GM18861 (cell line): ENCODE measurements at regions not wholly inside any gene's neighbourhood (a gene's known extent, or its start where the extent isn't known, plus 50 kb on each side); places are given as distances from the start of the nearest gene placed in this dataset.
"Not testable (repeated sequence)": the region's sequence is repeated elsewhere in the genome, so short reads cannot be mapped to it uniquely, and the experiment has no call there.

Experiments used
- ATAC-seq: cut with Tn5 transposase; IDR thresholded peaks from one replicate; pipeline ENCODE4 v1.9.1; 2021; ENCODE audit not compliant: unreplicated experiment

GRCh38 chr4:184335520-184335919 is 117.8 kb upstream of the ENPP6 start:
- ATAC-seq = no peak

DNA sequence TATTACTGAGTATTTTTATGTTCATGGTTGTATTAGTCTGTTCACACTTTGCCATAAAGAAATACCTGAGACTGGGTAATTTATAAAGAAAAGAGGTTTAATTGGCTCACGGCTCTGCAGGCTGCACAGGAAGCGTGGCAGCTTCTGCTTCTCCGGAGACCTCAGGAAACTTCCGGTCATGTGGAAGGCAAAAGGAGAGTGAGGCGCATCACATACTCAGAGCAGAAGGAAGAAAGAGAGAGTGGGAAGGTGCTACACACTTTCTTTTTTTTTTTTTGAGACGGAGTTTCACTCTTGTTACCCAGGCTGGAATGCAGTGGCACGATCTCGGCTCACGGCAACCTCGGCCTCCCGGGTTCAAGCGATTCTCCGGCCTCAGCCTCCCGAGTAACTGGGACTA is 115.8 kb upstream of the ENPP6 start:
- not testable (repeated sequence) for ATAC-seq

DNA sequence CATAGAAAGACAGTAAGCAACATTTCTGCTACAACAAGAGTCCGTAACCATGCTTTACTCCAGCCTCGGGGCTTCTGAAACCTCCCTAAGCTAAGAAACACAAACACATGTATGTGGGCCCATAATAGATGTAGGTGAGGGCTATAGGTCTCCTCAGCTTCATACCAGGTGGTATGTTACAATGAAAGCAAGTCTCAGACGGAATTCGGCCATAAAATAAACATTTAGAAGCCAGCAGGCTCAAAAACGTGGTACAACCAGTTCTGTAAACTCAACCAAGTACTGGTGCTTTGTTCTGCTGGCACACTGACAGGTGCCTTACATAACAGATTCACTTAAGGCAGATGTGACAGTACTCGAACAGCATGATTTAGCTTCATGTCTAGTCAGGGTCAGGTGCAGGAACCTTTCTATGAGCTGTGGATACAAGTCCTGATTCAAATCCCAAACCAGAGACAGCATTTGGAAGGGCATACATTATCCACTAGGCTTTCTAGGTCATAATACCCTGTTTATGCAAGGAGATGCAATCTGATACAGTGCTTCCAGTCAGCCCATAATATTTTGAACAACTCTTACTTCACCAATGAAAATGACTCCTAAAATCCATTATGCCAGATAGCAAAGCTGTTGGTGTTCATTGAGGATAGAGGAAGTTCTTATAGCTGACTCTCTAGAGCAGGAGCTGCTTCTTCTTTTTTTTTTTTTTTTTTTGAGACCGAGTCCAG is 113.8 kb upstream of the ENPP6 start:
- no peak for ATAC-seq

DNA sequence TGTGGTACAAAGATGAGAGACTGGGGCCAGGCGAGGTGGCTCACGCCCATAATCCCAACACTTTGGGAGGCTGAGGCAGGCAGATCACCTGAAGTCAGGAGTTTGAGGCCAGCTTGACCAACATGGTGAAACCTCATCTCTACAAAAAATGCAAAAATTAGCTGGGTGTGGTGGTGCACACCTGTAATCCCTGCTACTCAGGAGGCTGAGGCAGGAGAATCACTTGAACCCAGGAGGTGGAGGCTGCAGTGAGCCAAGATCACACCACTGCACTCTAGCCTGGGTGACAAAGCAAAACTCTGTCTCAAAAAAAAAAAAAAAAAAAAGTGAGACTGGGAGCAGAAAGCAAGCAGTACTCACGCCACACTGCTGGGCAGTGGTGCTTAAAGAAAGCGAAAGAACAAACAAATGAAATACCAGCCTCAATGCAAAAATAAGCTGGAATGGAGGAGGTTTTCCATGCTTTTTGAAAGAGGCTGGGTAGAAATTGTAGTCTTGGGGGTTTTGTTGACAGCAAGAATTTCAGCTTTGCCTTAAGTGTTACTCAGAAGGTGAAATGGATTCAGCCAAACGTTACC is 112.9 kb upstream of the ENPP6 start:
- not testable (repeated sequence) for ATAC-seq

GRCh38 chr4:184329659-184330400 is 112.2 kb upstream of the ENPP6 start:
- peak; percentile 46 for ATAC-seq

GRCh38 chr4:184329235-184329634 is 111.6 kb upstream of the ENPP6 start:
- ATAC-seq = no peak

DNA sequence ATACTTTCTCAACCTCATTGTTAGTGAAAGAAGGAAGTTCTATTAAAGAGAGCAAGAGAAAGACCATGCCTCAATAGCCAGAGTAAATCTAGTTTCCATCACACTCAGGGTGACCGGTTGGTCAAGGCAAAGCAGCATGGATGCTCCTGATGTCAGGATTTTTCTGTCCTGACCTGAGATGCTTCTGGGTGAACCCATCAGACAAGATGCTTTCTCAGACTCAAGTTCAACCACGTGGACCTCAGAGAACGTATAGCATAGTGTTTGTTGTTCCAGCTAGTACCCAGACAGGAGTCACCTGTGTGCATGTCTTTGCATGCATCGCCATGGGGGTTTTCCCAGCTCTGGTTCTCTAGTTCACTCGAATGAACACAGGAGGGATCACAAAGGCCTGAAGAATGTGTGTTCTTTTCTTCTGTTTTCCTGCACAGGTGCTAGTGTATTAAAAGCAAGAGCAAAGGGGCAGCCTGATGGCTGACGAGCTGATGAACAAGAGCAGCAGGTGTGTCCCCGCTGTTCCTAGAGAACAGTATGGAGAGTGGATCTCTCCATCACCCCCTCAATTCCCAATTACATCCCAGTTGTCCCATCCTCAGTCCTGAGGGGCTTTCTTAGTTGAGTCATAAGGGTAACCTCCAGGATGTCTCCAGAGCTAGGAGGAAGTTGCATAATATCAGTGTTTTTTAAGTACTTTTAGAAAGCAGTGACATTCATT is 110.5 kb upstream of the ENPP6 start:
- peak; percentile 68 for ATAC-seq

- ATAC-seq = no peak
These were observed 107.3 kb upstream of the ENPP6 start for GRCh38 chr4:184324939-184325477.

GRCh38 chr4:184322328-184323025 is 104.8 kb upstream of the ENPP6 start:
- no peak for ATAC-seq

GRCh38 chr4:184320631-184321030 is 103.0 kb upstream of the ENPP6 start:
- ATAC-seq = no peak

DNA sequence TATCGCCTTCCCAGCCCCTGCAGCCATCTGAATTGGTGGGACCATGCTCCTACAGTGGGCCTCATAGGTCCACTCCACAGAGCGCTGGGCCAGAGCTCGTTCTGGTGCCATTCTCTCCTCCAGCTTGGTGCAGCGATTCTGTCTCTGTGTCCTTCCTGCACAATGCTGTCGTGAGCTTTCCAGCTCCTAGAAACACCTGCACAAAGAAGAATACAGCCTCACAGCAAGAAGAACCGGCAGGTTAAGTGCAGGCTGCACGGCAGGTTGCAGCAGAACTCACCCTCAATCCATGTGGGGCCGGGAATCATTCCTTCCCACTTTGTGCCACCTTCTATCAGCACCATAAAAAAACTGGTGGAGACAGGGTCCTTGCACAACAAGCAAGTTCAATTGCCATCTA is 101.2 kb upstream of the ENPP6 start:
- ATAC-seq = no peak

GRCh38 chr4:184317234-184317918 is 99.7 kb upstream of the ENPP6 start:
- no peak for ATAC-seq

GRCh38 chr4:184316821-184317220 is 99.1 kb upstream of the ENPP6 start:
- ATAC-seq = no peak

DNA sequence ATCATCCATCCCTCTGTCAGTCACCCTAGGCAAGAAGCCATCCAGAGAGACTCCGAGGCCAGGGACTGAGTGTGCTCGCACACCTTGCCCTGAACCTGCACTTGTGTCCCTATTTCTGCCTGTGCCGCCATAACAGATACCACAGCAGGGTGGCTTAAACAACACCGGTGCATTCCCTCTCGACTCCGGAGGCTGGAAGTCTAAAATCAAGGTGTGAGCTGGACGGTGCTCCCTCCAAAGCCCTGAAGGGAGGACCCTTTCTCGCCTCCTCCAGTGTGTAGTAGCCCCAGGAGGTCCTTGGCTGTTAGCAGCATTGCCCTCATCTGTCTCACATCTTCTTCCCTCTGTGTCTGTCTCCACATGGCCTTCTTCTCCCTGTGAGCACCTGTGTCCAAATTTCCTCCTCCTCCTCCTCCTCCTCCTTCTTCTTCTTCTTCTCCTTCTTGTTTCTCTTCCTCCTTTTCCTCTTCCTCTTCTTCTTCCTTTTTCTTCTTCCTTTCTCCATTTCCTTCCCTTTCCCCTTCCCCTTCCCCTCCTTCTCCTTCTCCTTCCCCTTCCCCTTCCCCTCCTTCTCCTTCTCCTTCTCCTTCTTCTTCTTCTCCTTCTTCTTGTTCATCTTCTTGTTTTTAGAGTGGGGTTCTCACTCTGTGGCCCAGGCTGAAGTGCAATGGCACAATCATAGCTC is 98.1 kb upstream of the ENPP6 start:
- no peak for ATAC-seq

DNA sequence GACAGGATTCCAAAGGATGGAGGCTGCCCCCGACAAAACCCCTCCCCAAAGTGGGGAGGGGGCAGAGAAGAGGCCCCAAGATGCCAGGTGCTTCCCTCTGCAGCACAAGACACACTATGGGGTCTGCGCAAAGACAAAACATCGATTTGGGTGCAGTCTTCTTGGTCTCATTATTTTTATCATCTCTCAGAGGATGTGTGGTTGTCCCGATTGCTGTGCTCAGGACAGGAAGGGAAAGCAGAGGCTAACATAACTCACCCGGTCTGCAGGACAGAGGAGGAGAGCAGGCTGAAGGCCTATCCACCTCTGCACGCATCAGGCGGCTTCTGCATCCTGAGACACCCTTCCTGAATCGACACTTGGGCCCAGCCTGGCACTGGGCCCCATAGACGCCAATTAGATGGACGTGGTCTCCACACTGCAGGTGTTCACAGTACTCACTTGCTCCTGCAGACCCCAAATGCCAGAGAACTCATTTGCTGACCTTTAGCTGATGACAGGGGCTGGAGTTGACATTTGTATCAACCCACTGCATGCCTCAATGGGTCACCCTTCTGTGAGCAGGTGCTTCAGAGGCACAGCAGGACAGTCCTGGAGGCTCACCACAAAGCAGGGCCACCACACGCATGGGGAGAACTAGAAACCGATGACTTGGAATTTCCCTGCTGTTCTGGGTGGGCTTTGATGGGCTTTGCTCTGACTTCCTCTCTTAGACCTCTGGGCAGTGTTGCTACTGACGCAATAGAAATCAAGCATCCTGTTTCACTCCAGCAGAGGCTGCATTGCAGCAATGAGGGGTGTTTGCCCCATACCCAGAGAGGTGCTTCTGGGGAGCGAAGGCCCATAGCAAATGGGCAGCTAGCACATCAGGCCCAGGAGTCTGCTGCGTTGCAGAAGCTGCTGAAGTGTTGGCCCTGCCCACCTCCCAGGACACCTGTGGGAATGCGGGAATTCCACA is 96.3 kb upstream of the ENPP6 start:
- peak; percentile 72 for ATAC-seq

DNA sequence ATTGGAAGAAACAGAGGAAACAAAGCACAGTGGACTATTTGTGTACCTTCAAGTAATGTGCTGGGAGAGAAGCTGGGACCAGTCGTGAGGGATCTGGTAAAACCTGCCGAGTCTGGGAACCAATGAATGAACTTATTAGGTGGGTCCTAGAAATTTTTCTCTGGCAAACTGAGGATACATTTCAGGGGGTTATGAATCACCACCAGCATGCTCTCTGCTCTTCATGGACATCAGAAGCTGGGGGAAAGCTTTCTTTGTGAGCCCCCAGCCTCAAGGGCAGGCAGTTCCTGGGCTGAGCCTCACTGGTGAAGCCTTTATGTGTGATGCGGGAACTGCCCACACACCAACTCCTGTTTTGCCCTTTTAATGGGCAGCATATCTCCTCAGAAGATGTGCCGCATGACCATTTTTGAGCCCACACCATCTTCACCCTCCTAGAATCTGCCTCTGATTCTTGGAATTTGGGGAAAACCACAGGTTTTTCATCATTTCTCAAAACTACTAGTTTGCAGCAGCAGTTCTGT is 95.4 kb upstream of the ENPP6 start:
- ATAC-seq = no peak

DNA sequence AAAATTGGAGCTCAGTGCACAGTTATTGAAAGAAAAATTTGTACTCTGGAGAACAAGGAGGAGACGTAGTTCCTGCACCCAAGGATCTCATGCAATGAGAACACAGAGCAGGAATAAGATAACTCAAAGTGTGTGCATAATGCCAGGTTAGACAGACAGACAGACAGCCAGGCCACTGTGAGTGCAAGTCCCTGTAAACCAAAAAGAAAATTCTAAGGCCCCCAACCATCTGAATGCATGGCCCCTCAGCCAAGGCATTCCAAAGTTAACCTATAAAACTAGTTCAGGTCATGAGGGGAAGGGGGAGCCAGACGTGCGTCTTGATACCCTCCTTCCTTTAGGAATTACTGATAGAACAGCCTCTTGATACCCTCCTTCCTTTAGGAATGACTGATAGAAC is 94.5 kb upstream of the ENPP6 start:
- ATAC-seq = no peak
